Memory B cell (primary cell): ENCODE measurements at regions not wholly inside any gene's neighbourhood (a gene's known extent, or its start where the extent isn't known, plus 50 kb on each side); places are given as distances from the start of the nearest gene placed in this dataset.
"Not testable (repeated sequence)": the region's sequence is repeated elsewhere in the genome, so short reads cannot be mapped to it uniquely, and the experiment has no call there.

Source experiments
- ATAC-seq: fragments of 150-1000 bp; cut with Tn5 transposase; 2 replicates; pipeline ENCODE4 v1.10.0; 2021; ENCODE audit warnings: low read depth, mild to moderate bottlenecking, moderate library complexity
- DNase-seq, 2 donors: peaks; one replicate each; pipeline ENCODE4 v3.0.0; 2022; ENCODE audit warnings: low spot score in 2 of 2
- H3K27ac Mint-ChIP-seq: one replicate; pipeline ENCODE4 v1.8.0; 2022; ENCODE audit warnings: mild to moderate bottlenecking, moderate library complexity, mixed read lengths
- H3K27me3 Mint-ChIP-seq: one replicate; pipeline ENCODE4 v1.8.0; 2022; ENCODE audit warnings: mixed read lengths
- H3K36me3 Mint-ChIP-seq: one replicate; pipeline ENCODE4 v1.8.0; 2022; ENCODE audit warnings: mild to moderate bottlenecking, mixed read lengths
- H3K4me1 Mint-ChIP-seq: one replicate; pipeline ENCODE4 v1.8.0; 2022; ENCODE audit warnings: mixed read lengths
- H3K4me3 Mint-ChIP-seq: one replicate; pipeline ENCODE4 v1.8.0; 2022; ENCODE audit warnings: mild to moderate bottlenecking, moderate library complexity, mixed read lengths
- H3K9me3 Mint-ChIP-seq: one replicate; pipeline ENCODE4 v1.8.0; 2022; ENCODE audit warnings: mixed read lengths

GRCh38 chr11:29634244-29634643, 382.6 kb downstream of the KCNA4 start:
- Mint-ChIP-seq H3K27me3 (no peaks in the 10 kb centered on the region), H3K36me3 (no peaks in the 10 kb centered on the region), H3K4me3 (no peak overlapping the region), H3K27ac (no peak overlapping the region), H3K9me3 (peaks cover 2% of the 10 kb centered on the region), H3K4me1 (no peaks in the 10 kb centered on the region)
- DNase-seq (no peak), ATAC-seq (no peak)

GRCh38 chr11:29629286-29629685, 387.5 kb downstream of the KCNA4 start:
- Mint-ChIP-seq H3K4me3 (no peak overlapping the region), H3K27ac (no peak overlapping the region), H3K9me3 (no peaks in the 10 kb centered on the region), H3K4me1 (no peaks in the 10 kb centered on the region), H3K27me3 (no peaks in the 10 kb centered on the region), H3K36me3 (no peaks in the 10 kb centered on the region)
- DNase-seq (no peak), ATAC-seq (no peak)

- Mint-ChIP-seq H3K4me3 (no peak overlapping the region), H3K4me1 (no peaks in the 10 kb centered on the region), H3K27ac (no peak overlapping the region), H3K27me3 (no peaks in the 10 kb centered on the region), H3K36me3 (no peaks in the 10 kb centered on the region), H3K9me3 (no peaks in the 10 kb centered on the region)
- ATAC-seq, result no peak
- no peak for DNase-seq
Measured at GRCh38 chr11:29628609-29629008, 388.2 kb downstream of the KCNA4 start.

- ATAC-seq, result no peak
- H3K36me3 Mint-ChIP-seq, result no peaks in the 10 kb centered on the region
- H3K9me3 Mint-ChIP-seq, result no peaks in the 10 kb centered on the region
- H3K4me1 Mint-ChIP-seq, result no peaks in the 10 kb centered on the region
- H3K27ac Mint-ChIP-seq, result no peak overlapping the region
- no peaks in the 10 kb centered on the region for H3K27me3 Mint-ChIP-seq
- H3K4me3 Mint-ChIP-seq, result no peak overlapping the region
- no peak for DNase-seq
Measured at GRCh38 chr11:29627541-29627940, 389.3 kb downstream of the KCNA4 start.

DNA sequence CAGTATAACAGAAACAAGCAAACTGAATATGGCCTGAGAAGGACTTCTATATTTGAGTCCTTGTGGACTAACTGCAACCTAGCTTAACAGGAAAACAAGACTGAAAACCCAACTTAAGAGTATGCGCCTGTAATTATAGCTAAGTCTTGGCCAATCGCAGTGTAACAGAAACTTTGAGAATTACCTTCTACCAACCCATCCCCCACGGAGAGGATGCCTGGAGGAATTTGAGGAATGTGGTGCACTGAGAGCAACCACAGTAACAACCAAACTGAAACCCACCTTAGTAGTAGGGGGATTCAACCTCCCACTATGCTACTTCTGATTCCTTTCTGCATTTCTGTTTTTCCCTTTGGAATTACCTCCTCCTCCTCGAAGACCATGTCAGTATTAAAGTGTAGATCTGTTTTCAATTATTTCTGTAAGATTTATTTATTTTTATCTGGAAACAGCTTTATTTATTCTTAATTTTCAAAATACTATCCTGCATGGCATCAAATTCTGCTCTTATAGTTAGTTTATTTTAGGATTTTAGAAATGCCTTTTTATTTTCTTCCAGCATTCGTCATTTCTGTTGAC, 393.6 kb downstream of the KCNA4 start:
- H3K4me3 Mint-ChIP-seq, result no peak overlapping the region
- no peak for ATAC-seq

GRCh38 chr11:29616611-29617010, 400.2 kb downstream of the KCNA4 start:
- no peak for DNase-seq
- Mint-ChIP-seq H3K4me3 (no peak overlapping the region), H3K27me3 (no peaks in the 10 kb centered on the region), H3K9me3 (peaks cover 2% of the 10 kb centered on the region), H3K4me1 (no peaks in the 10 kb centered on the region), H3K27ac (no peak overlapping the region), H3K36me3 (no peaks in the 10 kb centered on the region)
- ATAC-seq, result no peak

More for the DNA sequence above, 393.6 kb downstream of the KCNA4 start:
- H3K27ac Mint-ChIP-seq, result no peak overlapping the region
- H3K36me3 Mint-ChIP-seq, result no peaks in the 10 kb centered on the region
- H3K9me3 Mint-ChIP-seq, result no peaks in the 10 kb centered on the region
- H3K27me3 Mint-ChIP-seq, result no peaks in the 10 kb centered on the region
- no peak for DNase-seq
- H3K4me1 Mint-ChIP-seq, result no peaks in the 10 kb centered on the region

GRCh38 chr11:29612423-29612822, 404.4 kb downstream of the KCNA4 start:
- no peak for ATAC-seq
- H3K36me3 Mint-ChIP-seq, result no peaks in the 10 kb centered on the region
- H3K4me3 Mint-ChIP-seq, result no peak overlapping the region

GRCh38 chr11:29606330-29607031, 410.3 kb downstream of the KCNA4 start:
- no peaks in the 10 kb centered on the region for H3K36me3 Mint-ChIP-seq

More at GRCh38 chr11:29612423-29612822, 404.4 kb downstream of the KCNA4 start:
- Mint-ChIP-seq H3K9me3 (peaks cover 4% of the 10 kb centered on the region), H3K27ac (no peak overlapping the region), H3K4me1 (no peaks in the 10 kb centered on the region), H3K27me3 (no peaks in the 10 kb centered on the region)
- DNase-seq, result no peak

GRCh38 chr11:29600151-29600575, 416.7 kb downstream of the KCNA4 start:
- not testable (repeated sequence) for H3K27me3 Mint-ChIP-seq, ATAC-seq, H3K27ac Mint-ChIP-seq, H3K4me3 Mint-ChIP-seq, H3K36me3 Mint-ChIP-seq, H3K4me1 Mint-ChIP-seq, H3K9me3 Mint-ChIP-seq, DNase-seq

More at GRCh38 chr11:29606330-29607031, 410.3 kb downstream of the KCNA4 start:
- no peak for ATAC-seq
- Mint-ChIP-seq H3K9me3 (peaks cover 2% of the 10 kb centered on the region), H3K27me3 (no peaks in the 10 kb centered on the region), H3K4me1 (no peaks in the 10 kb centered on the region), H3K27ac (no peak overlapping the region), H3K4me3 (no peak overlapping the region)
- no peak for DNase-seq

- DNase-seq, result no peak
- Mint-ChIP-seq H3K27ac (no peak overlapping the region), H3K9me3 (peaks cover 3% of the 10 kb centered on the region), H3K4me1 (no peaks in the 10 kb centered on the region), H3K36me3 (no peaks in the 10 kb centered on the region), H3K27me3 (no peaks in the 10 kb centered on the region), H3K4me3 (no peak overlapping the region)
- no peak for ATAC-seq
Measured at GRCh38 chr11:29584342-29584741, 432.5 kb downstream of the KCNA4 start.

DNA sequence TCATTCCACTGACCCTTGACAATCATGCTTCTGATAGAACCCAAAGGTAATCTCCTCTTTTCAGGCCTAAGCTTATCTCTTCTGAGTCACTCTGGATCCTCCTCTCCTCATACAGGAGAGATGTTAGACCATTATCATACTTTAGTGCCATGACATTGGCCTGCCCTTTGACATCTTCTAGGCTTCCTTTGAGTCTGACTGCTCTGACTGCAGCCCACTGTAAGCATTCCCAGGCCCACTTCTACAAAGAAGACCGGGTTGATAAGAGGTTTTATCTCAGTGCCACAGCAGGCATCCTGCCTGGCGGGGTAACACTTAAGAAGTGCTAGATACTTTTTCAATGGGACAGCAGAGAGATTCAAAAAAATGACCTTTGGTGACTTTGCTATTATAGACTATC, 438.0 kb downstream of the KCNA4 start:
- Mint-ChIP-seq H3K4me3 (no peak overlapping the region), H3K27me3 (no peaks in the 10 kb centered on the region), H3K36me3 (no peaks in the 10 kb centered on the region), H3K9me3 (peaks cover 6% of the 10 kb centered on the region), H3K4me1 (no peaks in the 10 kb centered on the region), H3K27ac (no peak overlapping the region)
- no peak for ATAC-seq
- DNase-seq, result no peak

- Mint-ChIP-seq H3K27me3 (no peaks in the 10 kb centered on the region), H3K36me3 (no peaks in the 10 kb centered on the region), H3K9me3 (peaks cover 9% of the 10 kb centered on the region), H3K4me3 (no peak overlapping the region), H3K4me1 (no peaks in the 10 kb centered on the region), H3K27ac (no peak overlapping the region)
- DNase-seq, result no peak
- no peak for ATAC-seq
Measured at GRCh38 chr11:29564486-29564885, 452.3 kb downstream of the KCNA4 start.

DNA sequence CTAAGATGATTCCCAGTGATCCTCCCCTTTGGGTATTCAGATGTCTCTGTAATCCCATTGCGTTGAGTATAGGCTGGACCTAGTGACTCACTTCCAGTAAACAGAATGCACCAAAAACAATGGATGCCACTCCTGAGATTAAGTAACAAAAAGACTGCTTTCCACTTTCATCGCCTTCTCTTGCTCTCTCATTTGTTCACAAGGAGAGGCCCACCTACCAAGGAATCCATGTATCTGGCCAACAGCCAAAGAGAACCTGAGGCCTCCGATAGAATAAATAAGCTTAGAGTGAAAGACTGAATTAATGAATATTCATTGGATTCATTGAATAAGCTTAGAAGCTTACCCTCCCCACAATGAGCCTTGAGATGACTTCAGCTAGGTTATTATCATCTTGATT, 454.6 kb downstream of the KCNA4 start:
- ATAC-seq (no peak), DNase-seq (no peak)
- H3K27ac Mint-ChIP-seq, result no peak overlapping the region
- H3K4me1 Mint-ChIP-seq, result no peaks in the 10 kb centered on the region
- H3K4me3 Mint-ChIP-seq, result no peak overlapping the region
- no peaks in the 10 kb centered on the region for H3K36me3 Mint-ChIP-seq
- no peaks in the 10 kb centered on the region for H3K27me3 Mint-ChIP-seq
- H3K9me3 Mint-ChIP-seq, result peaks cover 7% of the 10 kb centered on the region

GRCh38 chr11:29553990-29554389, 462.8 kb downstream of the KCNA4 start:
- peaks cover 1% of the 10 kb centered on the region for H3K9me3 Mint-ChIP-seq
- no peaks in the 10 kb centered on the region for H3K36me3 Mint-ChIP-seq
- DNase-seq (no peak), ATAC-seq (no peak)
- H3K4me3 Mint-ChIP-seq, result no peak overlapping the region
- no peak overlapping the region for H3K27ac Mint-ChIP-seq
- H3K27me3 Mint-ChIP-seq, result no peaks in the 10 kb centered on the region
- H3K4me1 Mint-ChIP-seq, result no peaks in the 10 kb centered on the region
